ENCODE measurements at regions not wholly inside any gene's neighbourhood (a gene's known extent, or its start where the extent isn't known, plus 50 kb on each side); places are given as distances from the start of the nearest gene placed in this dataset.

DNA sequence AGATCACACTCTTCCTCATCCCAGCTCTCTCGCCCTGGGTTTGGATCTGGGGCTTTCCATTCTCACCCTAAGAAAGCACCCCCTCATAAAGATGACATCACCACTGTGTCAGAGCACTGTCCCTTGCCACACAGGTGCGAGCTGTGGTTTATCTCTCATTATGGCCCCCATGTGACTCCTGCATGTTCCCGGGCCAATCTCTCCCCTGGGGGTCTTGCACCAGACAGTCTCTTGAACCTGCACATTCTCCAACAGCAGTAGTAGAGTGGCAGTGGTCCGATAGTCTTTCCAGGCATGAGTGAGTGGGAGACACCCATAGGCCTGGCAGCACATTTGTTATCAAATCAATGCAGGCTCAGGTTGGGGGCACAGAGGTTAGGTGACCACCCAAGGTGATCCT lies 130.5 kb downstream of the HRH4 start:
- H3K27me3 Mint-ChIP-seq (ENCODE audit: unreplicated experiment), result peaks cover 16% of the 10 kb centered on the region
- TF ChIP-seq, protein P1, sequence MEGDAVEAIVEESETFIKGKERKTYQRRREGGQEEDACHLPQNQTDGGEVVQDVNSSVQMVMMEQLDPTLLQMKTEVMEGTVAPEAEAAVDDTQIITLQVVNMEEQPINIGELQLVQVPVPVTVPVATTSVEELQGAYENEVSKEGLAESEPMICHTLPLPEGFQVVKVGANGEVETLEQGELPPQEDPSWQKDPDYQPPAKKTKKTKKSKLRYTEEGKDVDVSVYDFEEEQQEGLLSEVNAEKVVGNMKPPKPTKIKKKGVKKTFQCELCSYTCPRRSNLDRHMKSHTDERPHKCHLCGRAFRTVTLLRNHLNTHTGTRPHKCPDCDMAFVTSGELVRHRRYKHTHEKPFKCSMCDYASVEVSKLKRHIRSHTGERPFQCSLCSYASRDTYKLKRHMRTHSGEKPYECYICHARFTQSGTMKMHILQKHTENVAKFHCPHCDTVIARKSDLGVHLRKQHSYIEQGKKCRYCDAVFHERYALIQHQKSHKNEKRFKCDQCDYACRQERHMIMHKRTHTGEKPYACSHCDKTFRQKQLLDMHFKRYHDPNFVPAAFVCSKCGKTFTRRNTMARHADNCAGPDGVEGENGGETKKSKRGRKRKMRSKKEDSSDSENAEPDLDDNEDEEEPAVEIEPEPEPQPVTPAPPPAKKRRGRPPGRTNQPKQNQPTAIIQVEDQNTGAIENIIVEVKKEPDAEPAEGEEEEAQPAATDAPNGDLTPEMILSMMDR (IDR thresholded peaks at IDR 0.05), result no peak

DNA sequence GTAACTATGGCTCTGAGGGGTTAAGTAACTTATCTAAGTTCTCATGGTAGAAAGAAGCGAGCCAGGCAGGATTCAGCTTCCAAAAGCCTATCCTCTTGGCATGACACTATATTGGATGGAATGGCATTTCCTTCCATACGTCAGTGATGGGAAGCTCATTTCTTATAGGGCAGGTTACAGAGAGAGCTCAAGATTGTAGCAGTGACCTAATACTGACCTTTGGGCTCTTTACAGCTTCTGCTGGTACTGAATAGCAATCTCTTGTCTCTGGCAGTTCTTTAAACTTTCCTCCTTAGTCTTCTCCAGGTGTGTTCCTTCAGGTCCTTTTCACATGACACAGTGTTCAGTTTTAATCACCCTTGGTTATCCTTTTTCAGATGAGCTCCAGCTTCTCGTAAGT lies 133.0 kb downstream of the HRH4 start:
- H3K9me3 Mint-ChIP-seq (ENCODE audit: unreplicated experiment), result no peaks in the 10 kb centered on the region

More for the DNA sequence above, 130.5 kb downstream of the HRH4 start:
- no peaks in the 10 kb centered on the region for H3K36me3 Mint-ChIP-seq (ENCODE audit: unreplicated experiment)
- H3K4me3 Mint-ChIP-seq (ENCODE audit: unreplicated experiment), result no peak overlapping the region
- DNase-seq (ENCODE audit: extremely low spot score, unreplicated experiment), result no peak
- no peaks in the 10 kb centered on the region for H3K4me1 Mint-ChIP-seq (ENCODE audit: unreplicated experiment)
- no peaks in the 10 kb centered on the region for H3K9me3 Mint-ChIP-seq (ENCODE audit: unreplicated experiment)
- H3K27ac Mint-ChIP-seq (ENCODE audit: unreplicated experiment), result no peak overlapping the region

DNA sequence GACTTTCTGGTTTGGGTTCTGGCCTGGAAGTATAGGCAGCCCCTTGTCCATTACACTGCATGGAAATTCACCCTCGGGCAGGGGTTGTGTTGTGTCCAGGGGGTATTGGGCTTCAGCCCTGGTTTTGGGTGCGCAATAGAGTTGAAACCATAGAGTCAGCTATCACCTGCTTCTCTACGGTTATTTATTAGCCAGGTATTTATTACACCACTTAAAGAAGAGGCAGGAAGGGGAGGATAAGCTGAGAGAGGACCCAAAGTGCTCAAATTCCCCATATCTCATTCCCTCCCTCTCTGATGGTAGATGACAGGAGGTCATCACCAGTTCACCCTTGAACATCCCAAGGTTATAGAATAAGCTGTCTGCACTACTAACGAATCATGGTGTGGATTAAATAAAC lies 133.4 kb downstream of the HRH4 start:
- H3K27me3 Mint-ChIP-seq (ENCODE audit: unreplicated experiment), result peaks cover 36% of the 10 kb centered on the region
- TF ChIP-seq, protein P1 (IDR thresholded peaks at IDR 0.05), result no peak
- H3K36me3 Mint-ChIP-seq (ENCODE audit: unreplicated experiment), result no peaks in the 10 kb centered on the region
- no peak overlapping the region for H3K4me3 Mint-ChIP-seq (ENCODE audit: unreplicated experiment)
- DNase-seq (ENCODE audit: extremely low spot score, unreplicated experiment), result no peak
- no peaks in the 10 kb centered on the region for H3K9me3 Mint-ChIP-seq (ENCODE audit: unreplicated experiment)
- no peaks in the 10 kb centered on the region for H3K4me1 Mint-ChIP-seq (ENCODE audit: unreplicated experiment)
- H3K27ac Mint-ChIP-seq (ENCODE audit: unreplicated experiment), result no peak overlapping the region

More for the DNA sequence above, 133.0 kb downstream of the HRH4 start:
- no peak for DNase-seq (ENCODE audit: extremely low spot score, unreplicated experiment)
- Mint-ChIP-seq H3K27ac (ENCODE audit: unreplicated experiment) (no peak overlapping the region), H3K36me3 (ENCODE audit: unreplicated experiment) (no peaks in the 10 kb centered on the region), H3K4me3 (ENCODE audit: unreplicated experiment) (no peak overlapping the region), H3K27me3 (ENCODE audit: unreplicated experiment) (peaks cover 31% of the 10 kb centered on the region), H3K4me1 (ENCODE audit: unreplicated experiment) (no peaks in the 10 kb centered on the region)
- TF ChIP-seq, protein P1 (IDR thresholded peaks at IDR 0.05), result no peak

DNA sequence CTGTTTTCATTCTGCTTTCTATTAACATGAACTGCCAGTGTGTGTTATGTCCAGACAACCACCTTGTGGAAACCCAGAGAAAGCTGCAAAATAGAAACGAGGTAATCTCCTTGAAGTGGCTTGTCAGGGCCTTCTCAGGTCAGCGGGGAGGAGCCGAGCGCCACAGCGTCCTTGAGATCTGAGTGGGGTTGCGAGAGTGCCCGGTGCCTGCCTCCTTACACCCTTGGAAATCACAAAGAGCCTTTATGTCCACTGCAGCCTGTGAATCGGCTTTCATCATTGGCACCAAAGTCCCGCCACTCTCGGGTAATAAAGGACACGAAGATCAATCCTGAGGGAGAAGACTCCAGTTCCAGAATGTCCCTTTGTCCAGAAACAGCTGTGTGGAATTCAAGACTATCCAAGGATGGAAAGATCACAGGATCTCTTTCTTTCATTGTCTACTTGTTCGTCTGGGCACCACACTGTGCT lies 135.2 kb downstream of the HRH4 start:
- TF ChIP-seq, protein P1 (IDR thresholded peaks at IDR 0.05), result no peak
- no peaks in the 10 kb centered on the region for H3K36me3 Mint-ChIP-seq (ENCODE audit: unreplicated experiment)
- H3K4me3 Mint-ChIP-seq (ENCODE audit: unreplicated experiment), result no peak overlapping the region
- no peak for DNase-seq (ENCODE audit: extremely low spot score, unreplicated experiment)
- H3K9me3 Mint-ChIP-seq (ENCODE audit: unreplicated experiment), result no peaks in the 10 kb centered on the region
- H3K27me3 Mint-ChIP-seq (ENCODE audit: unreplicated experiment), result peaks cover 42% of the 10 kb centered on the region
- no peaks in the 10 kb centered on the region for H3K4me1 Mint-ChIP-seq (ENCODE audit: unreplicated experiment)
- H3K27ac Mint-ChIP-seq (ENCODE audit: unreplicated experiment), result no peak overlapping the region

DNA sequence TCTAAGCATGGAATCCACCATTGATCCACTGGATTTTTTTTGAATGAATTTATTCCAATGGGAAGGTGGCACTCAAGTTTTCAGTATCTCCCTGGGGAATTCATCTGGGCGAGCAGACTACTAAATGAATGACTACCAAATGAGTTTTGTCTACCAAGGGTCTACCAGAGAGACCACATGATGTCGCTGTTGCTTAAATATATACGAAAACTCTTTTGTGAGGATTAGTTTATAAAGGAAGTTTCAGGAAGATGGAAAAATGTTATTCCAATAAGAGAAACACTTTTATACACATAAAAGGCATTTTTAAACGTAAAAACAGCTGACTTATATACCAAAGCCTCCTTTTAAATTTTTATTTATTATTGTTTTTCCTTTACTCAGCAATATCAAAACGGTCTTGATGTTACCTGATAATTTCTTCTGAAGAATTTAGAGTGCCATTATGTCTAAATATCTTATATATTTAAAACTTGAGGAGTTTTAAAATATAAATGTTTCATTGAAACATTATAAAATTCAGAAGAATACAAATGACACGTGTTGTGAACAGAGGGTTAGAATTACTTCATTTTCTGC lies 139.7 kb downstream of the HRH4 start:
- Mint-ChIP-seq H3K4me3 (ENCODE audit: unreplicated experiment) (no peak overlapping the region), H3K9me3 (ENCODE audit: unreplicated experiment) (no peaks in the 10 kb centered on the region), H3K4me1 (ENCODE audit: unreplicated experiment) (no peaks in the 10 kb centered on the region), H3K27me3 (ENCODE audit: unreplicated experiment) (peaks cover 42% of the 10 kb centered on the region), H3K27ac (ENCODE audit: unreplicated experiment) (no peak overlapping the region), H3K36me3 (ENCODE audit: unreplicated experiment) (no peaks in the 10 kb centered on the region)
- DNase-seq (ENCODE audit: extremely low spot score, unreplicated experiment), result no peak
- TF ChIP-seq, protein P1 (IDR thresholded peaks at IDR 0.05), result peak; percentile 75

All from osteocyte (in vitro differentiated cells).